Hematopoietic multipotent progenitor cell treated with erythropoietin and hydrocortisone succinate and interleukin-3 and kit ligand, for 6 days (in vitro differentiated cells): ENCODE measurements at regions not wholly inside any gene's neighbourhood (a gene's known extent, or its start where the extent isn't known, plus 50 kb on each side); places are given as distances from the start of the nearest gene placed in this dataset.
A peak's percentile ranks its signal among the peaks of the same experiment; 100 is the strongest.

ENCODE experiments used
- DNase-seq: peaks from one replicate; pipeline ENCODE4 v3.0.0-alpha.2; 2015

- DNase-seq, result peak; percentile 72
These were observed 59.4 kb upstream of the FTH1 start for GRCh38 chr11:62026739-62027370.

GRCh38 chr11:62025487-62026105 is 58.2 kb upstream of the FTH1 start:
- DNase-seq, result peak; percentile 98

GRCh38 chr11:62024936-62025486 is 57.6 kb upstream of the FTH1 start:
- DNase-seq, result peak; percentile 62

- DNase-seq, result no peak
These were observed 54.8 kb upstream of the FTH1 start for GRCh38 chr11:62022211-62022610.

- DNase-seq, result no peak
These were observed 53.2 kb upstream of the FTH1 start for GRCh38 chr11:62020661-62021060.

- no peak for DNase-seq
These were observed 51.7 kb upstream of the FTH1 start for GRCh38 chr11:62018981-62019664.

GRCh38 chr11:62017878-62018655 is 50.6 kb upstream of the FTH1 start:
- DNase-seq, result no peak
